Stimulated activated CD4-positive, alpha-beta T cell treated with anti-CD3 and anti-CD28 coated beads, Interleukin-2, amount 100 ng/mL, for 48 hours (primary cell): ENCODE measurements at regions not wholly inside any gene's neighbourhood (a gene's known extent, or its start where the extent isn't known, plus 50 kb on each side); places are given as distances from the start of the nearest gene placed in this dataset.
"Not testable (repeated sequence)": the region's sequence is repeated elsewhere in the genome, so short reads cannot be mapped to it uniquely, and the experiment has no call there.

Source experiments
- DNase-seq, 2 donors: peaks; one replicate each; pipeline ENCODE4 v3.0.0-alpha.2; 2020

DNA sequence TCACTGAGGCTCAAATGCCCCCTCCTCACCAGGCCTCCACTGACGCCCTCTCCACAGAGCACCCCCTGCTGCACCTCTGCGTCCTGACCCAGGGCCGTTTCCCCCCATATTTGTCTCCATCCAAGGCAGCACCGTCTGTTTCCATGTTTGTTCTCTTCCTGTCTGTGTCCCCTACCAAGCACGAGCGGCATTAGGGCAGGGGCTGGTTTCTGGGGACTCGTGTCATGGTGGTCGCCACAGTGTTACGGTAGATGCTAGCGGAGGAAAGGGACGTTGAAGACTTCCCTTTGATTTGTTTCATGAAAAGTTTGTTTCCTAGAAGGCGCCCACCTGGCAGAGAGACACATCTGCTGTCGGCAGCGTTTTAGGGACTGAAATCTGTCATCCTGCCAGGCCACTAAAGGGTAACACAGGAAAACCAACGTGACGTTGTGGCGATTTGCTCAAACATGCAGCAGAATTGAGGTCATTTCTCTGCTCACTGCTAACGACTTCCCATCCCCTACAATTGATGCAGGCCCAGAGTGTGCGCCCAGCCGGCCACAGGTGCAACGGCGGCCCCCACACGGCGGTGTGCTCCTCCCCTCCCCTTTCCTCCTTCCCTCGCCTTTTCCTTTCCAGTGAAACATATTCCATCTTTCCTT, 79.3 kb upstream of the IRX4 start:
- DNase-seq, result no peak

DNA sequence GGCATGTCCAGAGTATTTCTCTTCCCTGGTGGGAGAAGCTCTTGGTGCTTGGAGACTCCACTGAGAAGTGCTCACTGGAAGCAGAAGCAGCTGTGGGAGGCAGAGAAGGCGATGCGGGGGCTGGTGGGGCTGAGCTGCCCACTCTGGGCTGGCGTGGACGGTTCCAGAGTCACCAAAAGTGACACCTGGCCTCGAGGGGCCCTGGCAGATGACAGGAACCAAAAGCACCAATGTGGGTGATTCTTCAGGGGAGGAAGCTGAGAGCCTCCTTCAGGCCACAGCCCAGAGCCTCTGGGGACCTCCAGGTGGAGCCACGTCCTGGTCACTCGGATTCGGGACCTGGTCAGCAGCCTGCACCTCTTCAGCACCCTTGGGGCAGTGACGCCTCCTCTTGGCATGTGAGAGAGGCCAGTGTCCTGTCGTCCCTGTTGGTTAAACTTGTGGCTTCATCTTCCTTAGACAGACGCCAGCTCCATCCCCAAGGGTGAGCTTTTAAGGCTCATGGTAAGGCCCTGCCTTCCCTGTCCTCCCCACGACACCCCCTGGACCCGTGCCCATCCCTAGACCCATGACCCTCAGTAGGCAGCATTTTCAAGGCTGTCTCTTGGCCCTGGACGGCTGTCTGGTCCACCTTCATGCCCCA, 78.7 kb upstream of the IRX4 start:
- no peak for DNase-seq

DNA sequence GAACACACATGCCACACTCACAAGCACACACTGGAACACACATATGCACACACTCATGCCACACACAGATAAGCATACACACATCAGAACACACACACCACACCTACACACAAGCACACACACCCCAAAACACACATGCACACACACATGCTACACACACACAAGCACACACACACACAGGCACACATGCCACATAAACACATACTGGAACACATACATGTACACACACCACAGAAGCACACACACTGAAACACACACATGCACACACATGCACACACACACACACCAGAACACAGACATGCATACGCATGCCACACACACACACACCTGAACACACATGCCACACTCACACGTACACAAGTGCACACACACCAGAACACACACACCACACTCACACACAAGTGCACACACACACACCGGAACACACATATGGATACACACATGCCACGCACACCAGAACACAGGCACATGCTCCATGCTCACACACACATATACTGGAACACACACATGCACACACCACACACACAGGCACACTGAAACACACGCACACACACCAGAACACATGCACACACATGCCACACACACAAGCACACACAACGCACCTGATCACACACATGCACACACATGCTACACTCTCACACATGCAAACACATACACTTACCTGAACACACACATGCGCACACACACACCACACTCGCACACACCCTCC, 78.0 kb upstream of the IRX4 start:
- no peak for DNase-seq

DNA sequence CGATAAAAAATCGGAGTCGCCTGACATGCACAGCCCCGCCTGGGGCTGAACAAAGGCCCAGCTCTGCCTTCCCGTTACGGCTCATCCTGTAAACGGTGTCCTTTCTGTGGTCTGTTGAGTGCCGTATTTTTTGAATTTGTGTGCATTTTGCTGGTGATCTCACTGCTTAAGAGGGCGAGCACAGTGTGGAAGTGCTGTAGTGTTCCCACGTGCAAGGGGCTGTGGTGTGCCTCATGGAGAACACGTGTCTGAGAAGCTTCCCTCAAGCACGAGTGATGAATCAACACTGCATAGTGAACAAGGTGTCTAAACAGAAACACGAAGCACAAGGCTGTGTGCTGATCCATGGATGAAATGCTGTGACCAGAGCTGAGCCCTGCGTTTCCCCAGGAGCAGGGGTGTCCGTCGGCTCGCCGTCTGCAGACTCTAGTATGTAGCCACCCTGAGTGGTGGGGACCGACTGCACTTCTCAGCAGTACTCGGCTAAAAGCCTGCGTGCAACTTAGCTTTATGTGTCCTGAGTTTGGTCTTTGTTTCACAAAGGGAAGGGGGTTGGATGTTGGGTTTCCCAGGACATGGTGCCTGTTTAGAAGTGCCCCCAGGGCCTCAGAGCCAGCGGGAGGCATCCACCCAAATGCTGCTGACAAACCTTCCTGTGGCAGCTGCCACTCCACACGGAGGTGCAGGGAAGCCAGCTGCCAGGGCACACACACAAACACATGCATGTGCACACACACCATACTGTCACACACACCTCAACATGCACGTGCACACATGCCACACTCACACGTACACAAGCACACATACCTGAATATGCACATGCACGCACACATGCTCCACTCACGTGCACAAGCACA, 77.2 kb upstream of the IRX4 start:
- no peak for DNase-seq

DNA sequence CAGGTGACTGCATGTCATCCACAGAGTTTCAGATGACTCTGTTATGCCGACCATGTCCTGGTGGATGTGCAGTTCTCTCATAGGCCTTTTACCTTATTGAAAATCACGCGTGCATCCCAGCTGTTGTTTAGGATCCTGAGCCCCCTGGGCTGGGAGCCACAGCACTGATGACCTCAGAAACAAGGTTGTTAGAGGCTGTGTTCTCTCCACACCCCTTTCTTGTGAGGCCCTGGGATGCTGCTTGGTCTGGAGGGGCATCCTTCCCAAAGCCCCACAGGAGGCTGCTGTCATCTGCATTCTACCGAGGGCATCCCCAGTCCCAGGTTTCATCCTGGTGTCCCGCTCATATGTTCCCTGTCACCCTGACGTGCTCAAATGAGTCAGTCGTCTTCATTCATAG, 76.5 kb upstream of the IRX4 start:
- no peak for DNase-seq

DNA sequence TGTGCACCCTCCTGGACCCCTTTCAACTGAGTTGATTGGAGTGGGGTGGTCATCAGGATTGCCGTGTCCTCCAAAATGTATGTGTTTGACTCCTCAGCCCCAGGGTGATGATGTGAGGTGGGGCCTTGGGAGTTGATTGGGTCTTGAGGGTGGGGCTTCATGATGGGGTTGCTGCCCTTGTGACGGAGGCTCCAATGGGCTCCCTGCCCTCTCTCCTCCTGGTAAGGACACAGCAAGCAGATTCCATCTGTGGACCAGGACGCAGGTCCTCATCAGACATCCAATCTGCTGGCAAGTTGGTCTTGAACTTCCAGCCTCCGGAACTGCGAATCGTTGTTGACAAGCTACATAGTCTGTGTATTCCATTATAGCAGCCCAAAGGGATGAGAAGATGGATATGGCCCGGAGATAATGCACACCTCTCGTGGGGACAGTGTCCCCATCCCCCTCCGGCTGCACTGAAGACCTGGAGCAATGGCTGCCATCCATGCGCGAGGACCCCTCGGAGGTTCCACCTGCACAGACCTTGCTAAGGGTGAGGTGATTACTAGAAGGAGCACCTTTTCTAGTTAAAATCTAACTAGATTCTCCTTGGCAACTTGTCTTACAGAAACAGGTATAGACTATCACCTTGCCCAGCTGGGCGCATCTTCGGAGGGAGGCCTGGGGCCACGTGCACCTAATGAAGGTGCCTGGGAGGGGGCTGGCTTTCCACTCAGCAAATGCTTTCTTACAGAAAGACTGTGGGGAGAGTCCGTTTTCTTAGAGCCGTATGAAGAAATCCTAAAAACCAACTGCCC, 75.7 kb upstream of the IRX4 start:
- no peak for DNase-seq

DNA sequence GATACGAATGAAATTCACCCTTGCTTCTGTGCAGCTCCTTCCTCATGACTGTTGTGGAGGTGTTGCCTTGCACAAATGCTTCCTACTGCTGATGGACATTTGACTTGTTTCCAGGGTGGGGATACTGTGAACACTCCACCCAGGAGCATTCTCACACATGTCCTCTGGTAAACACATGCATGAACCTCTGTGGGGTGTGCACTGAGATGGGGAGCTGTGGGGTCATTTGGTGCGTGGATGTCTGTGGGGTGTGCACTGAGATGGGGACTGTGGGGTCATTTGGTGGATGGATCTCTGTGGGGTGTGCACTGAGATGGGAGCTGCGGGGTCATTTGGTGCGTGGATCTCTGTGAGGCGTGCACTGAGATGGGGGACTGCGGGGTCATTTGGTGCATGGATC, 72.9 kb upstream of the IRX4 start:
- no peak for DNase-seq

DNA sequence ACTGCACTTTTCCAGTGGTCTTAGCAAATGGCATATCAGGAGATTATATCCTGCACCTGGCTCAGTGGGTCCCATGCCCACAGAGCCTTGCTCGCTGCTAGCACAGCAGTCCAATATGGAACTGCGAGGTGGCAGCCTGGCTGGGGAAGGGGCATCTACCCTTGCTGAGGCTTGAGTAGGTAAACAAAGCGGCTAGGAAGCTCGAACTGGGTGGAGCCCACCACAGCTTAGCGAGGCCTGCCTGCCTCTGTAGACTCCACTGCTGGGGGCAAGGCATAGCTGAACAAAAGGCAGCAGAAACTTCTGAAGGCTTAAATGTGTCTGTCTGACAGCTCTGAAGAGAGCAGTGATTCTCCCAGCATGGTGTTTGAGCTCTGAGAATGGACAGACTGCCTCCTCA, 71.0 kb upstream of the IRX4 start:
- not testable (repeated sequence) for DNase-seq

DNA sequence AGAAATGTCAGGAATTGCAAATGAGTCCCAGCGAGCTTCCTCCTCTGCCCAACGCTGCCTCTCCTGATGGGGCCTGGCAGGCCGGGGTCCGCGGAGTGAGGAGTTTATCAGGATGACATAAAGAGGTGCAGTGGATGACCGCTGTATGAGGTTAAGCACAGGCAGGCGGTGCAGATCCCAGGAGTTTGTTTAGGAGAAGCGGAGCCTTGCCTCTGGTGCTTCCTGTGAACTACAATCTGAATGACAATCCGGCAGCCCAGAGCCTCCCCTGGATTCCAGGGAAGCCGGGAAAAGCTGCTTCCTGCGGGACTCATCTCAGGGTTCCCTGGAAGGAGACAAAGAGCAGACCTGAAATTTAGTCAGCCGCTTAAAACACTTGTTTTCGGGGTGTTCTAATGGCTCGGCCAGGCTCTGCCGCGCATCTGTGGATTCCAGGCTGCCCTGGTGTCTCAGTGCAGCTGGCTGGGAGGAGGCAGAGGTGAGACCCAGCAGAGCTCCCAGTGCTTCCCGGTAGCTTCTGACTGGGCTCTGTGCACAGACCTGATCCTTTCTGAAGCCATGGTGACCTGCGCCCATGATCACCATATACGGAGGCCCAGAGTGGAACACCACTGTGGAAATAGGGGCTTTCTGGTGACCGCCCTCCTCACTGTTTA, 69.8 kb upstream of the IRX4 start:
- no peak for DNase-seq

DNA sequence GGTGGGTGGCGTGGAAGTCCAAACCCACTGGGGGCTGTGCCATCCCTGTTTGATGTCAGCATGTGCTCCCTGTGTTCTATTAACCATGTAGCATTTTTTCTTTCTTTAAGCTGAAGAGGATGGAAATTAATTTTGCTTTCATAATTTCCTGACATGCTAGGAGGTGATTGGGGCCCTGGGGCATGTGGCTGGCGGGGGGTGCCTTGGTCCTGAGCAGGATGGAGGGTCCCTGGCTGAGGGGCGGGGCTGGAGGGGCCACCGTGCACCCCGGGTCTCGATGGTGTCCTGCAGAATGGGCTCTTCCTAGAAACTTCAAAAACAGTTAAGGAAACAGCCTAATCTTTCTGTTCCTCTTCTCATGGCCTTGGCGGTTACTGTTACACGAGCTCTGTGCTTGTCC, 69.3 kb upstream of the IRX4 start:
- no peak for DNase-seq

DNA sequence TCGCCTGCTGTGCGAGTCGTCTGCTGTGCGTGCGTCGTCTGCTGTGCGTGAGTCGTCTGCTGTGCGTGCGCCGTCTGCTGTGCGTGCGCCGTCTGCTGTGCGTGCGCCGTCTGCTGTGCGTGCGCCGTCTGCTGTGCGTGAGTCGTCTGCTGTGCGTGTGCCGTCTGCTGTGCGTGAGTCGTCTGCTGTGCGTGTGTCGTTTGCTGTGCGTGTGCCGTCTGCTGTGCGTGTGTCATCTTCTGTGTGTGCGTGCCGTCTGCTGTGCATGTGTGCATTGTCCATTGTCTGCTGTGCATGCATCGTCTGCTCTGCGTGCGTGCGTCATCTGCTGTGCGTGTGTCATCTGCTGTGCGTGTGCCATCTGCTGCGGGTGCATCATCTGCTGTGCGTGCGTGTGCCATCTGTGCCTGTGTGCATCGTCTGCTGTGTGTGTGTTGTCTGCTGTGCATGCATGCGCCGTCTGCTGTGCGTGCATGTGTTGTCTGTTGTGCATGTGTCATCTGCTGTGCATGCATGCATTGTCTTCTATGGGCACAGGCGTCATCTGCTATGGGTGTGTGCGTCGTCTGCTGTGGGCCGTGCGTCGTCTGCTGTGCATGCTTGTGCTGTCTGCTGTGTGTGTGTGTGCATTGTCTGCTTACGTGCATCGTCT, 68.6 kb upstream of the IRX4 start:
- no peak for DNase-seq

DNA sequence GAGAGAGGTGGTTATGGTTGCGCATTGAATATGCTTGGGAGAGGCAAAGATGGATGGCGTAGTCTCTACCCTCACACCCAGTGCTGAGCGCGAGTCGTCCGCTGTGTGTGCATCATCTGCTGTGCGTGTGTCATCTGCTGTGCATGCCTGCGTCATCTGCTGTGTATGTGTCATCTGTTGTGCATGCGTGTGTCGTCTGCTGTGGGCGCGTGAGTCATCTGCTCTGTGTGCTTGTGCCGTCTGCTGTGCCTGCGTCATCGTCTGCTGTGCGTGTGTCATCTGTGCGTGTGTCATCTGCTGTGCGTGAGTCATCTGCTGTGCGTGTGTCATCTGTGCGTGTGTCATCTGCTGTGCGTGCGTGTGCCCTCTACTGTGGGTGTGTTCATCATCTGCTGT, 68.0 kb upstream of the IRX4 start:
- DNase-seq, result no peak

DNA sequence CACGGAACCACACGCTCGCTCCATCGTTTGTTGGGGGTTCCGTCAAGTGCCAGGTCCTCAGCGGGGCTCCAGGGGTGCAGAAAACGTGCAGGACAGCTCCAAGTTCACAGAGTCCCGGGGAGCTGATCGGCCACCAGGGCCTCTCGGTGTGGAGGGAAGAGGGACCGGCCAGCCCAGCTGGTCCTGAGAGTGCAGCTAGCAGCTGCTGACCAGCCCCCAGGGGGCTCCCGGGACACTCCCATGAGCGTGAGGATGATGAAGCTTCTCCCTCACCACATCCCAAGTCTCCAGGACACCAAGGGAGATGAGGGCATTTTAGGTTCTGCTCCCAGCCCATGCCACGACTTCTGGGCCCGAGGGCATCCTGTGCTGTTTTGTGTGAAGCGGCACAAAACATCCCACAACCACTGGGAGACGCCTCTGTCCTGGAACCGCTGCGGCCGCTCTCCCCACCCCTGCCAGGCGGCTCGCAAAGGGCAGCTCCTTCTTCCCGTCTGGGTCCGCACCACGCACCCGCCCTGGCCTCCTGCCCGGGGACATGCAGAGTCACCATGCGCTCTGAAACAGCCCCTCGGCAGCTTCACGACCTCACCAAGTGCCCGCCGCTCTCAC, 67.5 kb upstream of the IRX4 start:
- DNase-seq, result no peak

DNA sequence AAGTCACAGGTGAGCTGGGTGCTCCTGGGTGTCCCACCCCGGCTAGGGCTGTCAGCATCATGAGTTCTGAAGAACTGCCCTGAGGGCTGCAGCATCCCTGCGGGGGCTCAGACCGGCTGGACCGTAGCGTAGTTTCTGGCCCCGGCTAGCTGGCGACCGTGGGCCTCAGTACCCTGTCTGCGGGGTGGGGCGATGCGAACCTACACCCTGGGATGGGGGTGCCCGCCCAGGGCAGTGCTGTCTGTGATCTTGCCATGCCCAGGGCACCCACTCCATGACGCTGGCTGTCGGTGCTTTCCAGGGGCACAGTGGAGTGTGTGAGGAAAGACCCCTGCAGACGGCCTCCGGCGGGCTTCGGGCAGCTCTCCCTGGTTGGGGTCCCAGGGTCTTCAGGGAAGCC, 66.5 kb upstream of the IRX4 start:
- DNase-seq, result no peak

DNA sequence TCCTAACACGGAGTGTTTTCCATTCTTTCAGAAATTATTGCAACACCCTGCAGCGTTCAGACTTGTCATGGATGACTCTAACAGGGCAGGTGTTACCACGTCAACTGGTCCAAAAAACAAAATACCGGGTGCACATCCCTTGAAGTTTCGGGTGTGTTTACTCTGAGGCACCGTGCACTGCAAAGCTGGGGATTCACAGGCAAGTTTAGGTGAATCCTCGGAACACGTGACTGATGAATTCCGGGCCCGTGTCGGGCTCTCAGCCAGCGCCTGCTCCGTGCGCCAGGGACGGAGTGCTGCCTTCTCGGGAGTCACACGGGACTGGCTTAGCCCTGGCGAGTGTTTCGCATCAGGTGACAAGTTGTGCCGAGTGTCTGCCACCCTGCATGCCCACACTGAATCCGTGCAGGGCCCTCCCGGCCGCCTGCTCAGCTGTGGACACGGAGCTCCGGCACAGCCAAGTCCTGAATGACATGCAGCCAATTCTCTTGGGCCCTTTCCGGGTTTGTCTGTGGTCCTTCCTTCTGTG, 66.0 kb upstream of the IRX4 start:
- DNase-seq, result no peak

DNA sequence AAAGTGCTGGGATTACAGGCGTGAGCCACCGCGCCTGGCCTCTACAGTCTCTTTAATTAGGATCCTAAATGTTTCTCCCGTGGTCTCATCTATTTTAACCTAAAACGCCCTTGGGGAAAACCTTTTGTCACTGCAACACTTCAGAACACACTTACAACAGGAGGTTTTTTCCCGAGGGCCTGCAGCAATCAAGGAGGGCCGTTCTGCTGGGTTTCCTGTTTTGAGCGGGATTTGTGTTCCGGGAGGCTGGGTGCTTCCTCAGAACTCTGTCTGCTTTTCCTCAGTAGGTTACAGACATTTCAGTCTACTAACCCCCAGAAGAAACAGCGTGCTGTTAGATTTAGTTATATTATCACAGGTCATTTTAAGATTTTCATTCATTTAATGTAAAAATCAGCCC, 65.4 kb upstream of the IRX4 start:
- DNase-seq, result no peak

DNA sequence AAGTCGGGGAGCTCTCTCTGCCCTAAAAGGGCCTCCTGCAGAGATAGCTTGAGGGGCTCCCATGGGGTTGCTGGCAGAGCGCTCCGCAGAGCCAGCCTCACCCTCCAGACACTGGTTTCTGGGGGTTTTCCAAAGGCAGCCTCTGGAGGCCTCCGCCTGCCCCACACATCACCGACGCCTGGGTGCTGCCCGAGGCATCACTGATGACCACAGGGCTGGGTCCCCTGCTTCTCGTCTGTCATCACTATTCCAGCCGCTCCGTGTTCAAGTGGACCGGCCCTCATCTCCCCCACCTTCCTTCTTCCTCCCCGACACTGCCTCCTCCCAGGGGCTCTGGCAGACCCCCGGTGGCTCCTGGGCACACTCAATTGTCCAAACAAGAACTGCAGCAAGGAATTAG, 64.1 kb upstream of the IRX4 start:
- DNase-seq, result no peak

DNA sequence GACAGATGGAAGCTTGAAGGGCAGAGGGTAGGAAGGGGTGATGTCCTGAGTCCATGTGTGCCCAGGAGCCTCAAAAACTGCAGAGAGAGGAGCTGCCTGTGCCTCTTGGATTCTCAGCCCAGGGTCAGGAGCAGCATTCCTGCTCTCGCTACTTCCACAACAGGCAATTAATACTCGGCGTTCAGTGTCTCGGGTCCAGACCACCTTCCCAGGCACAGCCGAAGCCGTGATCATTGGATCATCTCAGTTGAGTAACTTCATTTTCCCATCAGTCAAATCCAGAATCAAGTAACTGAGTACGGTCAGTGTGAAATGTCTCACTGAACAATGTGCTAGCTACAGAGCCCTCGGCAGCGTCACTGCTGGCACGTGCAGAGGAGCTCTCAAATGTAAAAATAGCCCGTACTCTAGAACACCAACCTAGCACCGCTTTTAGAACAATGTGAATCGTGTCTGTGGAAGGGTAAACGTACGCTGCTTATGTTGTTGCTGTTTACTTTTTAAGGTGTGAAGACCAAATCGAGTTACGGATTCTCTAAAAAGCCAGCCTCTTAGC, 63.5 kb upstream of the IRX4 start:
- DNase-seq, result no peak

DNA sequence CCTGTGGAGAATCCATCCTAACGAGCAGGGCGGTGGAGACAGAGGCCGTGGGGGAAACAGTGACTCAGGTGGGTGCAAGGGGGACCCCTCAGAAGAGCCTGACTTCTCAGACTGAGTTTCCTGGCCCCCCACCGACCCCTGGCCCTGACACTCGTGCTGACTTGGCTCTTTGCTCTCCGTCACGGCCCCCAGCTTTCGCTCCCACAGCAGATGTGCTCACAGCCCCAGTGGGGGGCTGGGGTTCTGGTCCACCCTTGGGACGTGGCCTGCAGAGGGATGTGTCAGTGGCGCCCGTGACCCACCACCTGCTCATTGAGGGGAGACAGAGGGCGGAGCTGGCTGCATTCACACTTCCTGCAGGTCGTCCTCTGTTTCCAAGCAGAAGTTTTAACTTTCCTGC, 62.9 kb upstream of the IRX4 start:
- no peak for DNase-seq

DNA sequence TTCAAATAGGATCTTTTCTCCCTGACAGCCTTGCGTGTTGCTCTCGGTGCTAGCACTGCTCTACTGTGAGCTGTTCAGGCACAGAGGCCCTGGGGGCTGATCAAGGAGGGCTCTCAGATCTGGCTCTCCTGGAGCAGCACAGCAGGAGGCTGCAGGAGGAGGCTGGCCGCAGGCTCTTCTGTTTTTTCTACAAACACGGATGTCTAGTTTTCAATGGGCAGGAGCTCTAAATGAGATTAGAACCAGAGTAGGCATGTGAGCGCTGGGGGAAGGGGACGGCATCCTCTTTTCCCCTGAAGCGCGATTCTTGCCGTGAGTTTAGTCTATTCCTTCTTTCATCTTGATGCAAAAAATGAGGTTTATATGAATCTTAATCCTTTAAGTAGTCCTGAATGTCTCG, 61.7 kb upstream of the IRX4 start:
- DNase-seq, result no peak

DNA sequence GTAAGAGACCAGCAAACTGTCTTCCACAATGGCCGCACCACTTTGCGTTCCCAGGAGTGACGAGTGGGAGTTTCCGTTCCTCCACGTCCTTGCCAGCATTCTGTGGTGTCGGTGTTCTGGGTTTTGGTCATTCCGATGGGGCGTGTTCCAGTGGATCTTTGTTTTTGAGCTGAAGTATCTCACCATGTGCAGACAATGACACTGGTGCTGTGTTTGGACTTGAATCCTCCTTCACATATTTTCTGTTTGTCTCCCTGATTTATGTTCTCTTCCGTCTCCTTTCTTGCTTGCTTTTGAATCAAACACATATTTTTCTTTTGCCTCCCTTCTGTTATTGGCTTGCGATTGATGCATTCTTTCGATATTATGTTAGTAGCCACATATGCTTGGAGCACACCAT, 60.8 kb upstream of the IRX4 start:
- no peak for DNase-seq
